ENCODE measurements at regions not wholly inside any gene's neighbourhood (a gene's known extent, or its start where the extent isn't known, plus 50 kb on each side); places are given as distances from the start of the nearest gene placed in this dataset.
A peak's percentile ranks its signal among the peaks of the same experiment; 100 is the strongest.
"Not testable (repeated sequence)": the region's sequence is repeated elsewhere in the genome, so short reads cannot be mapped to it uniquely, and the experiment has no call there.

GRCh38 chr18:43751203-43751602, 473.9 kb upstream of the SYT4 start:
- DNase-seq: no peak

- peak; percentile 10 for DNase-seq
These were observed 474.5 kb upstream of the SYT4 start for GRCh38 chr18:43751835-43752234.

- peak; percentile 62 for DNase-seq
These were observed 480.0 kb upstream of the SYT4 start for GRCh38 chr18:43757273-43757672.

DNA sequence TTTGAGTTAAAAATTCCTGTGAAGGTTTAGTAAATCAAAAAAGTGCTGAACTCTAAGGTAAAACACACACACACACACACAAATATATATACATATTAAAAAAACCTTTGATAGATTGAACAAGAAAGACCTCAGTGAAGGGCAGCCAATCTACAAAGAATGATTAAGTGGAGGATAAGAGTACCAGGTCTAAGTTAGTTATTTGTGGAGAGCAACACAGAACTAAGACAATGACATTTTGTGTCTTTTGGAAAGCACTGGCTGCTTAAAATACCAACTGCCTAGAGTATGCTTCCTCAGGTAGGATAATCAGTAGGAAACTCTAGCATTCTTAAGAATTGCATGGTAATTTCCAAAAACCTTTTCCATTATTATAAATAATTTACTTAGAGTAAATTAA, 481.4 kb upstream of the SYT4 start:
- no peak for DNase-seq

GRCh38 chr18:43760010-43760409, 482.7 kb upstream of the SYT4 start:
- peak; percentile 18 for DNase-seq

GRCh38 chr18:43772907-43773306, 495.6 kb upstream of the SYT4 start:
- DNase-seq: no peak

DNA sequence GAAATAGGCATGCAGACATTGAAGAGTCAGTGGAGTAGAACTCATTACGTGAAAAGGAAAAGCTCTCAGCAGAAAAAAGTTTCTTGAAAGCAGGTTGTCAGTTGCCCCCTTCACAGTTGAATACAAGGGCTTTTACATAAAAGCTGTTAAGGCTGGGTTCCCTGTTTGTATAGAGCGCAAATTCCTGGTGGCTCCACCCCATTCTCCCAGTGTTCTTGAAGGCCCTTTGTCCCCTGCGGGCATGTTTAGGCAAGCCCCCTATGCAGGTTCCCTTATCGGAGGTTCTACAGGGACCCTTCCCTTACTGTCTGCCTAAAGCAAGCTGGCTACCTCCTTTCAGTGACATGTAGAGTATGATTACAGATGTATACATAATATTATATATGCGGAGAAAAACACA, 497.2 kb upstream of the SYT4 start:
- no peak for DNase-seq

GRCh38 chr18:43775591-43775990, 498.3 kb upstream of the SYT4 start:
- no peak for DNase-seq

- no peak for DNase-seq
These were observed 499.7 kb upstream of the SYT4 start for GRCh38 chr18:43776997-43777396.

- no peak for DNase-seq
These were observed 500.5 kb upstream of the SYT4 start for GRCh38 chr18:43777636-43778304.

GRCh38 chr18:43780782-43781340, 503.6 kb upstream of the SYT4 start:
- DNase-seq: no peak

- no peak for DNase-seq
These were observed 507.9 kb upstream of the SYT4 start for GRCh38 chr18:43785158-43785557.

GRCh38 chr18:43786893-43787292, 509.6 kb upstream of the SYT4 start:
- no peak for DNase-seq

DNA sequence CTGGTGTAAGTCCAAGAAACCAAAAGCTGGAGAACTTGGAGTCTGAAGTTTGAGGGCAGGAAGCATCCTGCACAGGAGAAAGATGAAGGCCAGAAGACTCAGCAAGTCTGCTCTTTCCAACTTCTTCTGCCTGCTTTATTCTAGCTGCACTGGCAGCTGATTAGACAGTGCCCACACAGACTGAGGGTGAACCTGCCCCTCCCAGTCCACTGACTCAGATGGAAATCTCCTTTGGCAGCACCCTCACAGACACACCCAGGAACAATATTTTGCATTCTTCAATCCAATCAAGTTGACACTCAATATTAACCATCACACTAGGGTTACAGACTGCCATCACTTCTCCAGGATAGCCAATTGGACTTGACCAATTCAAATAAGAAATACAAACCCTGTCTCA, 510.4 kb upstream of the SYT4 start:
- not testable (repeated sequence) for DNase-seq

- peak; percentile 21 for DNase-seq
These were observed 512.1 kb upstream of the SYT4 start for GRCh38 chr18:43789234-43790000.

DNA sequence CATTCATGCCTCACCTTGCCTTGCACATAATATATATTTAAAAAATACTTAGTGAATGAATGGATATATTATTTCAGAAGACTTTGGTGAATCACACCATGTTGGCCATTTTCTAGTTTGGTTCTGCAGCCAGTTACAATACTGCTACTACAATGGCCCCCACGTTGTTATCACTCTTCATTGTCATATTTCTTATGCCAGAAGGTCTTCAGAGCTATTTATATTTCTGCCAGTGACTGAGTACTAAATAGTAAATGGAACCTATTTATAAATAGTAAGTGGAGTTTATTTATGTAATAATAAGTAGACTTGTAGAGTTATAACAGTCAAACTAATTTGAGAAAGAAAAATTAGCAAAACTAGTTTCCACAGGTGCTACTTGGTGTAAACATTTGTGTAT, 516.6 kb upstream of the SYT4 start:
- no peak for DNase-seq

- peak; percentile 35 for DNase-seq
These were observed 517.1 kb upstream of the SYT4 start for GRCh38 chr18:43794363-43794762.

- no peak for DNase-seq
These were observed 520.1 kb upstream of the SYT4 start for GRCh38 chr18:43797347-43797746.

DNA sequence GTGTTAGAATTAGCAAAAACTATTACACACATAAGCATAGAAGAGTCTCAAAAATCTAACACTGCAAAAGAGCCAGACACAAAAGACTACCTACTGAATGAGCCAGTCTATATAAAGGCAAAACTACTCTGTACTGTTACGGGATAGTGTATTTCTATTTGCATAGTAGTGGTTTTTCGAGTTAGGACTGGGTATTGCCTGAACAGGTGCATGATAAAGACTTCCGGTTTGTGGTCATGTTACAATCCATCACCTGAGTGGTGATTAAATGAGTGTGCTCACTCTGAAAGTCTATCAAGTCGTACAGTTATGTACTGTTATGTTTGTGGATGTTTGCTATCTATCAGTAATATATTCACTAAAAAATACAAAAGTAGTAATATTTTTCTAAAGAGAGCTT, 523.3 kb upstream of the SYT4 start:
- DNase-seq: no peak

- DNase-seq: peak; percentile 3
These were observed 528.4 kb upstream of the SYT4 start for GRCh38 chr18:43805646-43806194.

DNA sequence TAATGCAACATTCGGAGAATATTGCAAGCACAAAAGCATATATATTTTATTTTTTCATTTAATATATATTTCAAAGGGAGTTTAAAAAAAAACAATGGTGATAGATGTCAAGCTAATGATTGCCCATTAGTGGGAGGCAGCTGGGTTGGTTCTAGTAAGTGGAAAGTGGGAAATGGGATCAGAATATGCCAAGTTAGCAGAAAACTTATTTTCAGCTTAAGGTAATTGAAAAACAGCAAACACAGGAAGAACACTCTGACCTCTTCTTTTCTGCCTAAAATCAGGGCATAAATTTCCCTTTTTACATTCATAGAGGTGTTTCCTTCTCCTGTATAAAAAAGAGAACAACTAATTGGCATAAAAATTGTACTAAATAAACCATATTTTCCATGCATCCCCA, 535.3 kb upstream of the SYT4 start:
- DNase-seq: no peak

GRCh38 chr18:43819397-43819796, 542.1 kb upstream of the SYT4 start:
- no peak for DNase-seq

DNA sequence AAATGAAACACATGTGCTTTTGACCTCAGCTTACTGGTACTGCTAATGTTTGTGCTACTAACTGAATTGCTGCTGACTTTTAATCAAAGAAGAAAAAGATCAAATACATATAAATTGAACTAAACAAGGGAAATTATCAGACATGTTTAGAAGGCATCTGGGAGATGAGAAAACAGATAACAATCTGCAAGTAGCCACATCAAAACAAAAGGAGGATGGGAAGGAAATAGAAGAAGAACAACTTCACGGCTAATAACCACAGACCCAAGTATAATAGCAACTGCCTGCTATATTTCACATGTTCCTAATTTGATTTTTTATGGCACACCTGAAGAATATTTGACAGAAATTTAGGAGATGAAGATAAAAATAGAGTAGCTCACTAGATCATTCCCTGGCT, 542.6 kb upstream of the SYT4 start:
- no peak for DNase-seq

- no peak for DNase-seq
These were observed 548.5 kb upstream of the SYT4 start for GRCh38 chr18:43825768-43826167.
